GM19043 (cell line): ENCODE measurements at regions not wholly inside any gene's neighbourhood (a gene's known extent, or its start where the extent isn't known, plus 50 kb on each side); places are given as distances from the start of the nearest gene placed in this dataset.

Experiments used
- ATAC-seq: cut with Tn5 transposase; IDR thresholded peaks from one replicate; pipeline ENCODE4 v1.9.1; 2021; ENCODE audit warnings: low read depth; ENCODE audit not compliant: unreplicated experiment

- no peak for ATAC-seq
These were observed 184.1 kb downstream of the NOC3L start for GRCh38 chr10:94178475-94179253.

GRCh38 chr10:94180576-94180975 lies 182.2 kb downstream of the NOC3L start:
- no peak for ATAC-seq

- no peak for ATAC-seq
These were observed 179.0 kb downstream of the NOC3L start for GRCh38 chr10:94183666-94184264.

GRCh38 chr10:94186722-94187121 lies 176.0 kb downstream of the NOC3L start:
- no peak for ATAC-seq

- no peak for ATAC-seq
These were observed 170.4 kb downstream of the NOC3L start for GRCh38 chr10:94192333-94192732.

- ATAC-seq = no peak
These were observed 169.8 kb downstream of the NOC3L start for GRCh38 chr10:94192974-94193373.

GRCh38 chr10:94193466-94193924 lies 169.2 kb downstream of the NOC3L start:
- ATAC-seq = no peak

- no peak for ATAC-seq
These were observed 168.5 kb downstream of the NOC3L start for GRCh38 chr10:94194256-94194655.

DNA sequence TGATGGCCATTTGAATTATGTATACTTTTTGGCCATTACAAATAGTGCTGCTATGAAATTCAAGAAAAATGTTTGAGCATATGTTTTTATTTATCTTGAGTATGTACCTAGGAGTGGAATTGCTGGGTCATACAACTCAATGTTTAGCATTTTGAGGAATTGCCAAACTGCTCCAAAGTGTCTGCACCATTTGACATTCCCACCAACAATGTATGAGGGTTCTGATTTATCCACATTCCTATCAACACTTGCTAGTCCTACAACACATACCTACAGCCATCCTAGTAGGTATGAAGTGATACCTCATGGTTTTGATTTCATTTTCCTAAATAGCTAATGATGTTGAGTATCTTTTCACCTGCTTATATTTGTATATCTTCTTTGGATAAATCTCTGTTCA lies 165.5 kb downstream of the NOC3L start:
- ATAC-seq = no peak

DNA sequence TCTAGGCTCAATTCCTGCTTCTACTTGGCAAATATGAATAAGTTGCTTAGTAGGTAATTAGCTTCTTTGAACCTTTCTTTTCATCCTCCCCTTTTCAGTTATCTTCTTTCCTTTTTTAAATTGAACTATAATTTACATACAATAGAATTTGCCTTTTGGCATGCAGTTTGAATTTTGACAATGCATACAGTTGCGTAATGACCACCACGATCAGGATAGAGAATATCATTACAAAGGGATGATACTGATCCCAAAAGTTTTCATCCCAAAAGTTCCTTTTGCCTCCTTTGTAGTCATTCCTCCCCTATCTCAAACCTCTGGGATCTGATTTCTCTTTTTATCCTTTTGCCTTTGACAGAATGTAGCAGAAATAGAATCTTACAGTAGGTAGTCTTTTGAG lies 164.4 kb downstream of the NOC3L start:
- ATAC-seq = no peak

GRCh38 chr10:94199565-94199964 lies 163.2 kb downstream of the NOC3L start:
- no peak for ATAC-seq

GRCh38 chr10:94200146-94200837 lies 162.4 kb downstream of the NOC3L start:
- ATAC-seq = no peak

GRCh38 chr10:94205396-94205831 lies 157.3 kb downstream of the NOC3L start:
- ATAC-seq = no peak

- ATAC-seq = no peak
These were observed 156.6 kb downstream of the NOC3L start for GRCh38 chr10:94206176-94206575.

GRCh38 chr10:94208315-94208714 lies 154.4 kb downstream of the NOC3L start:
- ATAC-seq = no peak

DNA sequence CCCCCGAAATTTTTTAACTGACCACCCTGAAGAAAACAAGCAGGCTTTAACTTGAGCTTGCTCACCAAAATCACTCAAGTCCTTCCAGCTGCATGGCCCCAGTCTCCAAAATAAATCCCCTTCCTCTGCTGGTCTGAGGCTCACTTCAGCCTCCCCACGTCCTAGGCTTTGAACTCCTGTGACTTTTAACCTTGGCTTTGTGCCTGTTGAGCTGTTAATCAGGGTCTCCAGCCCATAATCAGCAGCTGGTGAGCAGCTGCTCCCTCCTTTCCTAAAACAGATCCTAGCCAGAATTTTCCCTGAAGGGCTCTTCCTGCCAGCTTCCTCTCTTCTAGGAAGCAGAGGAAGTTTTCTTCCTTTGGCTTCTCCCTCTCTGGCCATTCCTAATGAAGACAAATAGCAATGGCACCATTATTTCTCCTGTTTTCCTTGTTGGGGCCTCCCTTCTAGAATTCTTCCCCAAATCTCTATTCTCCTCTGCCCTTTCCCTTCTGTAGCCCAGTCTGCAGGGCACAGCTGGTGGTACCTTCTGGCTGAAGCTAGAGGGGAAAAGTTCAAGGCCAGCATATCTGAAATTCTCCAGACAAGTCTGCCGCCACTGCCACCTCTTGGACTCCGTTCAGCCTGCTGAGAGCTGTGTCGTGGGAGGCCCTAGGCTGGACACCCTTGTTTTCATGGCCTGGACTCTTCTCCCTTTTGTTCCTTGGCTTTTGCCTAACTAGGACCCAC lies 152.1 kb downstream of the NOC3L start:
- no peak for ATAC-seq

- ATAC-seq = no peak
These were observed 151.6 kb downstream of the NOC3L start for GRCh38 chr10:94211169-94211510.

GRCh38 chr10:94213001-94213530 lies 149.7 kb downstream of the NOC3L start:
- no peak for ATAC-seq

- no peak for ATAC-seq
These were observed 148.8 kb downstream of the NOC3L start for GRCh38 chr10:94213980-94214379.

GRCh38 chr10:94214481-94214893 lies 148.3 kb downstream of the NOC3L start:
- no peak for ATAC-seq

DNA sequence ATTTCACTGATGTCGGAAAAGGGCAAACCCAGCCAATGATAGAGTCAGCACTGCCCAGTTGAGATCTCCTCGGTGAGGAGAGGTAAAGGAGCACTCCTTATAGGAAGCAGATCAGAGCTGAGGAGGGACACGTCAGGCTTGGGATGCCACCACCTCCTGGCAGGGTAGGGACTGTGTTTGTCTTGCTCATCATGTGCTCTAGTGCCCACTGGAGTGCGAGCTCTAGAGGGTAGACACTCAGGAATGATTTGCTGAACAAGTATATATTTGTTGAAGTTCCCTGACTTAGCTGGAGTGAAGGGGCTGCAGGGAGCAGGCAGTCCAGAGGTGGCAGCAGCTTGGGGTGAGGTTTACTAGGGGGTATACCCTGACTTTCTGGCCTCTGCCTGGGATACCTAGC lies 146.5 kb downstream of the NOC3L start:
- no peak for ATAC-seq
